GM23338 (cell line): ENCODE measurements at regions not wholly inside any gene's neighbourhood (a gene's known extent, or its start where the extent isn't known, plus 50 kb on each side); places are given as distances from the start of the nearest gene placed in this dataset.

Experiments used
- ATAC-seq: fragments of 200-7000 bp; cut with Tn5 transposase; 3 replicates; pipeline ENCODE4 v1.9.1; 2020
- DNase-seq: peaks from one replicate; pipeline ENCODE4 v3.0.0-alpha.2; 2015; ENCODE audit warnings: low spot score
- H2AFZ ChIP-seq: fragments of 200-600 bp; sonication (generic); 2 replicates; pipeline ENCODE4 v1.8.0; 2016; ENCODE audit warnings: antibody characterized with exemption, mild to moderate bottlenecking, moderate library complexity
- H3F3A ChIP-seq: fragments of 200-600 bp; sonication (generic); replicated peaks from 2 replicates; pipeline ENCODE4 v1.8.0; 2017; ENCODE audit warnings: antibody characterized with exemption, mixed run types, low read depth
- H3K27ac ChIP-seq: fragments of 200-600 bp; sonication (generic); 2 replicates; pipeline ENCODE4 v1.6.1; 2016; ENCODE audit warnings: low read depth
- H3K27me3 ChIP-seq: fragments of 200-600 bp; sonication (generic); 2 replicates; pipeline ENCODE4 v1.8.0; 2016; ENCODE audit warnings: mild to moderate bottlenecking, mixed run types, moderate library complexity; ENCODE audit not compliant: insufficient read depth
- H3K36me3 ChIP-seq: fragments of 200-600 bp; sonication (generic); 2 replicates; pipeline ENCODE4 v1.8.0; 2016; ENCODE audit warnings: mild to moderate bottlenecking; ENCODE audit not compliant: insufficient read depth
- H3K4me1 ChIP-seq: fragments of 200-600 bp; sonication (generic); 2 replicates; pipeline ENCODE4 v1.8.0; 2016; ENCODE audit warnings: mild to moderate bottlenecking, moderate library complexity; ENCODE audit not compliant: insufficient read depth
- H3K4me2 ChIP-seq: fragments of 200-600 bp; sonication (generic); 2 replicates; pipeline ENCODE4 v1.7.1; 2017; ENCODE audit warnings: mixed run types
- H3K4me3 ChIP-seq: fragments of 200-600 bp; sonication (generic); 2 replicates; pipeline ENCODE4 v1.6.1; 2016; ENCODE audit warnings: mixed run types
- H3K79me2 ChIP-seq: fragments of 200-600 bp; sonication (generic); replicated peaks from 2 replicates; pipeline ENCODE4 v1.8.0; 2017; ENCODE audit warnings: mild to moderate bottlenecking; ENCODE audit not compliant: insufficient read depth
- H3K9me2 ChIP-seq: fragments of 200-600 bp; sonication (generic); 2 replicates; pipeline ENCODE4 v1.8.0; 2017; ENCODE audit not compliant: insufficient read depth
- H4K20me1 ChIP-seq: fragments of 200-600 bp; sonication (generic); replicated peaks from 2 replicates; pipeline ENCODE4 v1.8.0; 2017; ENCODE audit warnings: mild to moderate bottlenecking; ENCODE audit not compliant: insufficient read depth
- H3K27ac Mint-ChIP-seq: 2 replicates; pipeline ENCODE4 v1.8.0; 2020; ENCODE audit warnings: inconsistent platforms, mild to moderate bottlenecking, moderate library complexity, mixed read lengths
- H3K27me3 Mint-ChIP-seq: 3 replicates; pipeline ENCODE4 v1.8.0; 2022; ENCODE audit warnings: low read depth, mild to moderate bottlenecking, moderate library complexity, mixed read lengths, inconsistent platforms; ENCODE audit not compliant: insufficient read depth, poor library complexity
- H3K36me3 Mint-ChIP-seq: 3 replicates; pipeline ENCODE4 v1.8.0; 2021; ENCODE audit warnings: low read depth, mild to moderate bottlenecking, inconsistent platforms, moderate library complexity, mixed read lengths
- H3K4me1 Mint-ChIP-seq: 3 replicates; pipeline ENCODE4 v1.8.0; 2020; ENCODE audit warnings: mild to moderate bottlenecking, inconsistent platforms, mixed read lengths
- H3K4me3 Mint-ChIP-seq: 3 replicates; pipeline ENCODE4 v1.8.0; 2021; ENCODE audit warnings: moderate library complexity, mild to moderate bottlenecking, inconsistent platforms, mixed read lengths
- H3K9me3 Mint-ChIP-seq: 3 replicates; pipeline ENCODE4 v1.8.0; 2020; ENCODE audit warnings: moderate library complexity, mild to moderate bottlenecking, inconsistent platforms, mixed read lengths
- CREB1 ChIP-seq: fragments of 250-450 bp; sonication (Bioruptor Pico); IDR thresholded peaks from 2 replicates; pipeline ENCODE4 v1.5.0; 2020; ENCODE audit warnings: low read depth, mild to moderate bottlenecking, moderate library complexity
- EZH2 ChIP-seq: fragments of 200-600 bp; sonication (generic); IDR thresholded peaks from one replicate; pipeline ENCODE4 v1.8.0; 2017; ENCODE audit warnings: antibody characterized with exemption, mild to moderate bottlenecking, low read depth; ENCODE audit not compliant: unreplicated experiment
- EZH2phosphoT487 ChIP-seq: fragments of 200-600 bp; sonication (generic); IDR thresholded peaks from one replicate; pipeline ENCODE4 v1.8.1; 2018; ENCODE audit warnings: antibody characterized with exemption; ENCODE audit not compliant: unreplicated experiment
- JUNB ChIP-seq: IDR thresholded peaks from one replicate; pipeline ENCODE4 v1.6.1; 2016; ENCODE audit warnings: antibody characterized with exemption; ENCODE audit not compliant: unreplicated experiment
- NANOG ChIP-seq: IDR thresholded peaks from 2 replicates; pipeline ENCODE4 v1.6.1; 2016; ENCODE audit warnings: antibody characterized with exemption, borderline replicate concordance
- POLR2AphosphoS5 ChIP-seq: IDR thresholded peaks from 2 replicates; pipeline ENCODE4 v1.6.1; 2016; ENCODE audit warnings: antibody characterized with exemption, low read depth
- STAT1 ChIP-seq: IDR thresholded peaks from one replicate; pipeline ENCODE4 v1.6.1; 2016; ENCODE audit warnings: antibody characterized with exemption; ENCODE audit not compliant: unreplicated experiment
- ZNF114 ChIP-seq: fragments of 250-450 bp; sonication (Bioruptor Pico); IDR thresholded peaks from 2 replicates; pipeline ENCODE4 v1.5.0; 2020; ENCODE audit warnings: mild to moderate bottlenecking, moderate library complexity
- ZNF331 ChIP-seq: fragments of 250-450 bp; sonication (Bioruptor Pico); IDR thresholded peaks from 2 replicates; pipeline ENCODE4 v1.5.0; 2020; ENCODE audit warnings: low read depth, mild to moderate bottlenecking, moderate library complexity
- TF ChIP-seq, protein P1 (sequence below): IDR thresholded peaks from one replicate; pipeline ENCODE4 v1.6.1; 2018; ENCODE audit warnings: antibody characterized with exemption; ENCODE audit not compliant: unreplicated experiment
- TF ChIP-seq, protein P2 (sequence below): IDR thresholded peaks from 2 replicates; pipeline ENCODE4 v1.6.1; 2016; ENCODE audit warnings: antibody characterized with exemption
- TF ChIP-seq, protein P3 (sequence below), 2 experiments: fragments of 200-600 bp in 1 of 2; sonication (generic) in 1 of 2; conservative IDR thresholded peaks; 2 replicates each; pipeline versions ENCODE4 v1.5.1 to v1.6.1; 2016 to 2017; ENCODE audit warnings: antibody characterized with exemption in 2 of 2, low read depth in 2 of 2, mild to moderate bottlenecking in 2 of 2, moderate library complexity in 1 of 2
- TF ChIP-seq, protein P4 (sequence below): fragments of 250-450 bp; sonication (Bioruptor Pico); IDR thresholded peaks from 2 replicates; pipeline ENCODE4 v1.5.0; 2020; ENCODE audit warnings: mild to moderate bottlenecking, moderate library complexity

DNA sequence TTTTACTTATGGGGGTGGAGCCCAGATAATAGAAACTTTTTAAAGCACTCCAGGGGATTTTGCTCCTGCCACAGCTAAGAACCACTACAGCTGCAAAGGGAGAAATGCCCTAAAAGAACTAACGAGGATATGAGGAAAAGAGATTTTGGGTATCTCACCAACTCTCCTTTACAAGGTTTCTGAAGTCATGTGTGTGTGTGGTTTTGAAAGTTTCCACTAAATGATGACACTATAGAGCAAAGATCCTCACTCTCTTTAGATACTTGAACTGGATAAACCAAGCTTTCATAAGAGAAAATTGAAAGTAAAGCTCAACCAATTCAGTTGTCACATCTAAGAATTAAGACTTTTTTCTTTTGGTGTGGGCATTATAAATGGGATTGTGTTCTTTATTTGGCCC is 455.3 kb upstream of the ALCAM start:
- H3K4me3 ChIP-seq = no peak overlapping the region
- H3K4me1 ChIP-seq = no peaks in the 10 kb centered on the region; the same call in 1 of the 2 replicates
- H3K27ac ChIP-seq = no peak overlapping the region
- no peaks in the 10 kb centered on the region for H3K27me3 ChIP-seq
- peaks cover 8% of the 10 kb centered on the region for H3K9me3 Mint-ChIP-seq
- H3K27ac Mint-ChIP-seq = no peak overlapping the region
- H3K4me3 Mint-ChIP-seq = no peak overlapping the region
- H3K36me3 ChIP-seq = no peaks in the 10 kb centered on the region
- no peak for ATAC-seq
- H3K79me2 ChIP-seq = no peaks in the 10 kb centered on the region
- no peaks in the 10 kb centered on the region for H3F3A ChIP-seq
- H2AFZ ChIP-seq = no peak overlapping the region
- no peak for DNase-seq
- no peaks in the 10 kb centered on the region for H4K20me1 ChIP-seq
- peaks cover 10% of the 10 kb centered on the region; the same call in 2 of the 3 replicates for H3K4me1 Mint-ChIP-seq
- TF ChIP-seq EZH2 (no peak), POLR2AphosphoS5 (no peak), CREB1 (no peak), STAT1 (no peak), JUNB (no peak), ZNF114 (CRISPR knock-in tag) (no peak), ZNF331 (no peak), NANOG (no peak), EZH2phosphoT487 (no peak)
- TF ChIP-seq, protein P1, sequence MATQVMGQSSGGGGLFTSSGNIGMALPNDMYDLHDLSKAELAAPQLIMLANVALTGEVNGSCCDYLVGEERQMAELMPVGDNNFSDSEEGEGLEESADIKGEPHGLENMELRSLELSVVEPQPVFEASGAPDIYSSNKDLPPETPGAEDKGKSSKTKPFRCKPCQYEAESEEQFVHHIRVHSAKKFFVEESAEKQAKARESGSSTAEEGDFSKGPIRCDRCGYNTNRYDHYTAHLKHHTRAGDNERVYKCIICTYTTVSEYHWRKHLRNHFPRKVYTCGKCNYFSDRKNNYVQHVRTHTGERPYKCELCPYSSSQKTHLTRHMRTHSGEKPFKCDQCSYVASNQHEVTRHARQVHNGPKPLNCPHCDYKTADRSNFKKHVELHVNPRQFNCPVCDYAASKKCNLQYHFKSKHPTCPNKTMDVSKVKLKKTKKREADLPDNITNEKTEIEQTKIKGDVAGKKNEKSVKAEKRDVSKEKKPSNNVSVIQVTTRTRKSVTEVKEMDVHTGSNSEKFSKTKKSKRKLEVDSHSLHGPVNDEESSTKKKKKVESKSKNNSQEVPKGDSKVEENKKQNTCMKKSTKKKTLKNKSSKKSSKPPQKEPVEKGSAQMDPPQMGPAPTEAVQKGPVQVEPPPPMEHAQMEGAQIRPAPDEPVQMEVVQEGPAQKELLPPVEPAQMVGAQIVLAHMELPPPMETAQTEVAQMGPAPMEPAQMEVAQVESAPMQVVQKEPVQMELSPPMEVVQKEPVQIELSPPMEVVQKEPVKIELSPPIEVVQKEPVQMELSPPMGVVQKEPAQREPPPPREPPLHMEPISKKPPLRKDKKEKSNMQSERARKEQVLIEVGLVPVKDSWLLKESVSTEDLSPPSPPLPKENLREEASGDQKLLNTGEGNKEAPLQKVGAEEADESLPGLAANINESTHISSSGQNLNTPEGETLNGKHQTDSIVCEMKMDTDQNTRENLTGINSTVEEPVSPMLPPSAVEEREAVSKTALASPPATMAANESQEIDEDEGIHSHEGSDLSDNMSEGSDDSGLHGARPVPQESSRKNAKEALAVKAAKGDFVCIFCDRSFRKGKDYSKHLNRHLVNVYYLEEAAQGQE = no peak
- TF ChIP-seq, protein P2, sequence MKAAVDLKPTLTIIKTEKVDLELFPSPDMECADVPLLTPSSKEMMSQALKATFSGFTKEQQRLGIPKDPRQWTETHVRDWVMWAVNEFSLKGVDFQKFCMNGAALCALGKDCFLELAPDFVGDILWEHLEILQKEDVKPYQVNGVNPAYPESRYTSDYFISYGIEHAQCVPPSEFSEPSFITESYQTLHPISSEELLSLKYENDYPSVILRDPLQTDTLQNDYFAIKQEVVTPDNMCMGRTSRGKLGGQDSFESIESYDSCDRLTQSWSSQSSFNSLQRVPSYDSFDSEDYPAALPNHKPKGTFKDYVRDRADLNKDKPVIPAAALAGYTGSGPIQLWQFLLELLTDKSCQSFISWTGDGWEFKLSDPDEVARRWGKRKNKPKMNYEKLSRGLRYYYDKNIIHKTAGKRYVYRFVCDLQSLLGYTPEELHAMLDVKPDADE = no peak
- TF ChIP-seq, protein P3, sequence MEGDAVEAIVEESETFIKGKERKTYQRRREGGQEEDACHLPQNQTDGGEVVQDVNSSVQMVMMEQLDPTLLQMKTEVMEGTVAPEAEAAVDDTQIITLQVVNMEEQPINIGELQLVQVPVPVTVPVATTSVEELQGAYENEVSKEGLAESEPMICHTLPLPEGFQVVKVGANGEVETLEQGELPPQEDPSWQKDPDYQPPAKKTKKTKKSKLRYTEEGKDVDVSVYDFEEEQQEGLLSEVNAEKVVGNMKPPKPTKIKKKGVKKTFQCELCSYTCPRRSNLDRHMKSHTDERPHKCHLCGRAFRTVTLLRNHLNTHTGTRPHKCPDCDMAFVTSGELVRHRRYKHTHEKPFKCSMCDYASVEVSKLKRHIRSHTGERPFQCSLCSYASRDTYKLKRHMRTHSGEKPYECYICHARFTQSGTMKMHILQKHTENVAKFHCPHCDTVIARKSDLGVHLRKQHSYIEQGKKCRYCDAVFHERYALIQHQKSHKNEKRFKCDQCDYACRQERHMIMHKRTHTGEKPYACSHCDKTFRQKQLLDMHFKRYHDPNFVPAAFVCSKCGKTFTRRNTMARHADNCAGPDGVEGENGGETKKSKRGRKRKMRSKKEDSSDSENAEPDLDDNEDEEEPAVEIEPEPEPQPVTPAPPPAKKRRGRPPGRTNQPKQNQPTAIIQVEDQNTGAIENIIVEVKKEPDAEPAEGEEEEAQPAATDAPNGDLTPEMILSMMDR (conservative IDR thresholded peaks at IDR 0.05; ENCODE audit: low read depth in 2 of 2) = no peak
- TF ChIP-seq, protein P4, sequence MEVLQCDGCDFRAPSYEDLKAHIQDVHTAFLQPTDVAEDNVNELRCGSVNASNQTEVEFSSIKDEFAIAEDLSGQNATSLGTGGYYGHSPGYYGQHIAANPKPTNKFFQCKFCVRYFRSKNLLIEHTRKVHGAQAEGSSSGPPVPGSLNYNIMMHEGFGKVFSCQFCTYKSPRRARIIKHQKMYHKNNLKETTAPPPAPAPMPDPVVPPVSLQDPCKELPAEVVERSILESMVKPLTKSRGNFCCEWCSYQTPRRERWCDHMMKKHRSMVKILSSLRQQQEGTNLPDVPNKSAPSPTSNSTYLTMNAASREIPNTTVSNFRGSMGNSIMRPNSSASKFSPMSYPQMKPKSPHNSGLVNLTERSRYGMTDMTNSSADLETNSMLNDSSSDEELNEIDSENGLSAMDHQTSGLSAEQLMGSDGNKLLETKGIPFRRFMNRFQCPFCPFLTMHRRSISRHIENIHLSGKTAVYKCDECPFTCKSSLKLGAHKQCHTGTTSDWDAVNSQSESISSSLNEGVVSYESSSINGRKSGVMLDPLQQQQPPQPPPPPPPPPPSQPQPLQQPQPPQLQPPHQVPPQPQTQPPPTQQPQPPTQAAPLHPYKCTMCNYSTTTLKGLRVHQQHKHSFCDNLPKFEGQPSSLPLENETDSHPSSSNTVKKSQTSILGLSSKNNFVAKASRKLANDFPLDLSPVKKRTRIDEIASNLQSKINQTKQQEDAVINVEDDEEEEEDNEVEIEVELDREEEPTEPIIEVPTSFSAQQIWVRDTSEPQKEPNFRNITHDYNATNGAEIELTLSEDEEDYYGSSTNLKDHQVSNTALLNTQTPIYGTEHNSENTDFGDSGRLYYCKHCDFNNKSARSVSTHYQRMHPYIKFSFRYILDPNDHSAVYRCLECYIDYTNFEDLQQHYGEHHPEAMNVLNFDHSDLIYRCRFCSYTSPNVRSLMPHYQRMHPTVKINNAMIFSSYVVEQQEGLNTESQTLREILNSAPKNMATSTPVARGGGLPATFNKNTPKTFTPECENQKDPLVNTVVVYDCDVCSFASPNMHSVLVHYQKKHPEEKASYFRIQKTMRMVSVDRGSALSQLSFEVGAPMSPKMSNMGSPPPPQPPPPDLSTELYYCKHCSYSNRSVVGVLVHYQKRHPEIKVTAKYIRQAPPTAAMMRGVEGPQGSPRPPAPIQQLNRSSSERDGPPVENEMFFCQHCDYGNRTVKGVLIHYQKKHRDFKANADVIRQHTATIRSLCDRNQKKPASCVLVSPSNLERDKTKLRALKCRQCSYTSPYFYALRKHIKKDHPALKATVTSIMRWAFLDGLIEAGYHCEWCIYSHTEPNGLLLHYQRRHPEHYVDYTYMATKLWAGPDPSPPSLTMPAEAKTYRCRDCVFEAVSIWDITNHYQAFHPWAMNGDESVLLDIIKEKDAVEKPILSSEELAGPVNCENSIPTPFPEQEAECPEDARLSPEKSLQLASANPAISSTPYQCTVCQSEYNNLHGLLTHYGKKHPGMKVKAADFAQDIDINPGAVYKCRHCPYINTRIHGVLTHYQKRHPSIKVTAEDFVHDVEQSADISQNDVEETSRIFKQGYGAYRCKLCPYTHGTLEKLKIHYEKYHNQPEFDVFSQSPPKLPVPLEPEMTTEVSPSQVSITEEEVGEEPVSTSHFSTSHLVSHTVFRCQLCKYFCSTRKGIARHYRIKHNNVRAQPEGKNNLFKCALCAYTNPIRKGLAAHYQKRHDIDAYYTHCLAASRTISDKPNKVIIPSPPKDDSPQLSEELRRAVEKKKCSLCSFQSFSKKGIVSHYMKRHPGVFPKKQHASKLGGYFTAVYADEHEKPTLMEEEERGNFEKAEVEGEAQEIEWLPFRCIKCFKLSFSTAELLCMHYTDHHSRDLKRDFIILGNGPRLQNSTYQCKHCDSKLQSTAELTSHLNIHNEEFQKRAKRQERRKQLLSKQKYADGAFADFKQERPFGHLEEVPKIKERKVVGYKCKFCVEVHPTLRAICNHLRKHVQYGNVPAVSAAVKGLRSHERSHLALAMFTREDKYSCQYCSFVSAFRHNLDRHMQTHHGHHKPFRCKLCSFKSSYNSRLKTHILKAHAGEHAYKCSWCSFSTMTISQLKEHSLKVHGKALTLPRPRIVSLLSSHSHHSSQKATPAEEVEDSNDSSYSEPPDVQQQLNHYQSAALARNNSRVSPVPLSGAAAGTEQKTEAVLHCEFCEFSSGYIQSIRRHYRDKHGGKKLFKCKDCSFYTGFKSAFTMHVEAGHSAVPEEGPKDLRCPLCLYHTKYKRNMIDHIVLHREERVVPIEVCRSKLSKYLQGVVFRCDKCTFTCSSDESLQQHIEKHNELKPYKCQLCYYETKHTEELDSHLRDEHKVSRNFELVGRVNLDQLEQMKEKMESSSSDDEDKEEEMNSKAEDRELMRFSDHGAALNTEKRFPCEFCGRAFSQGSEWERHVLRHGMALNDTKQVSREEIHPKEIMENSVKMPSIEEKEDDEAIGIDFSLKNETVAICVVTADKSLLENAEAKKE (CRISPR knock-in tag) = no peak
- no peaks in the 10 kb centered on the region for H3K27me3 Mint-ChIP-seq
- H3K36me3 Mint-ChIP-seq = peaks cover 6% of the 10 kb centered on the region; the same call in 2 of the 3 replicates
- H3K9me2 ChIP-seq = no peaks in the 10 kb centered on the region
- no peak overlapping the region for H3K4me2 ChIP-seq
